ENCODE measurements at regions not wholly inside any gene's neighbourhood (a gene's known extent, or its start where the extent isn't known, plus 50 kb on each side); places are given as distances from the start of the nearest gene placed in this dataset.

- H3K9me3 ChIP-seq (replicated peaks; ENCODE audit: control insufficient read depth, insufficient read depth, low read depth, low read length), result no peaks in the 10 kb centered on the region
- no peaks in the 10 kb centered on the region for H3K36me3 ChIP-seq (ENCODE audit: control insufficient read depth, insufficient read depth, low read length)
- H3K79me2 ChIP-seq (ENCODE audit: control insufficient read depth, insufficient read depth, low read length), result no peaks in the 10 kb centered on the region
- ChIA-PET CTCF (ENCODE audit: low intra/inter-chr PET ratio) (no interaction called here), POLR2A (interaction anchor here (1.0 kb wide), 2 partner anchors 10 to 20 kb away, joined by 3 to 7 read pairs; no protein-coding TSS in a partner anchor)
- ATAC-seq (no peak), DNase-seq (ENCODE audit: extremely low read depth in 1 of 4, low spot score in 3 of 4) (no peak), FAIRE-seq (no peak)
- in situ Hi-C loops (cut with MboI), result no loop called here
- H3K4me1 ChIP-seq (replicated peaks in 1 of 2; ENCODE audit: control insufficient read depth in 2 of 2, insufficient read depth in 2 of 2, low read length in 2 of 2), result peaks cover 4 to 16% of the 10 kb centered on the region in 2 experiments; a peak in 4 of 5 replicates
- intact Hi-C loops (cut with micrococcal nuclease), result no loop called here
- H3K4me2 ChIP-seq (ENCODE audit: insufficient read depth, low read length), result no peak overlapping the region
- no peak overlapping the region for H3K4me3 ChIP-seq
- TF ChIP-seq SMARCA5 (IDR thresholded peaks at IDR 0.05) (no peak), MYNN (IDR thresholded peaks at IDR 0.05) (no peak), MYNN (CRISPR knock-in tag; IDR thresholded peaks at IDR 0.05) (no peak), PKNOX1 (IDR thresholded peaks at IDR 0.05) (no peak), RB1 (IDR thresholded peaks at IDR 0.05; ENCODE audit: low read depth) (no peak), RBM17 (IDR thresholded peaks at IDR 0.05; ENCODE audit: borderline replicate concordance, low read depth, low read length) (no peak), KLF13 (tag; IDR thresholded peaks at IDR 0.05; ENCODE audit: borderline replicate concordance, low read depth) (no peak), SIRT6 (IDR thresholded peaks at IDR 0.05; ENCODE audit: low read depth, low read length) (no peak), MEF2D (tag; conservative IDR thresholded peaks at IDR 0.05; ENCODE audit: low read depth) (no peak), RCOR1 (IDR thresholded peaks at IDR 0.05; ENCODE audit: borderline replicate concordance in 1 of 2, low read depth in 2 of 2, low read length in 2 of 2) (no peak), ZNF212 (CRISPR knock-in tag; IDR thresholded peaks at IDR 0.05) (no peak), SMAD2 (IDR thresholded peaks at IDR 0.05; ENCODE audit: low read depth, low read length) (no peak), ZNF57 (CRISPR knock-in tag; IDR thresholded peaks at IDR 0.05) (no peak), USF2 (CRISPR knock-in tag; IDR thresholded peaks at IDR 0.05) (no peak), SP1 (CRISPR knock-in tag; IDR thresholded peaks at IDR 0.05) (no peak), FOSL1 (tag; conservative IDR thresholded peaks at IDR 0.05) (no peak), CBX5 (IDR thresholded peaks at IDR 0.05; ENCODE audit: borderline replicate concordance, low read depth) (no peak), SP2 (IDR thresholded peaks at IDR 0.05; ENCODE audit: extremely low read depth, low read depth, low read length, poor library complexity, severe bottlenecking) (no peak), MTF1 (CRISPR knock-in tag; IDR thresholded peaks at IDR 0.05; ENCODE audit: borderline replicate concordance) (no peak), CLOCK (CRISPR knock-in tag; IDR thresholded peaks at IDR 0.05; ENCODE audit: borderline replicate concordance) (no peak)
- H4K20me1 ChIP-seq (replicated peaks; ENCODE audit: control insufficient read depth, insufficient read depth, low read length), result no peaks in the 10 kb centered on the region; the same call in 1 of the 2 replicates
- BruUV-seq (replicated peaks), result no TSS peak
- WGBS (ENCODE audit: insufficient coverage, low coverage, missing lambda C conversion rate), result 9% methylated on average over 4 of the region's 4 CpGs
- no peaks in the 10 kb centered on the region for H3K9me1 ChIP-seq (ENCODE audit: control insufficient read depth, insufficient read depth, low read length)
- H3K27ac ChIP-seq (ENCODE audit: extremely low read depth, low read depth, low read length), result no peak overlapping the region
- H2AFZ ChIP-seq (ENCODE audit: low read depth, low read length), result no peak overlapping the region
- no peaks in the 10 kb centered on the region for H3K27me3 ChIP-seq (ENCODE audit: control insufficient read depth in 2 of 2, insufficient read depth in 2 of 2, low read length in 2 of 2)
- H3K9ac ChIP-seq (ENCODE audit: insufficient read depth in 1 of 2, low read depth in 2 of 2, low read length in 2 of 2), result no peak overlapping the region
These were observed 56.7 kb upstream of the RNF7 start for GRCh38 chr3:141681390-141681780.
